Left cardiac atrium (tissue), 4 donors: ENCODE measurements at regions not wholly inside any gene's neighbourhood (a gene's known extent, or its start where the extent isn't known, plus 50 kb on each side); places are given as distances from the start of the nearest gene placed in this dataset.
A peak's percentile ranks its signal among the peaks of the same experiment; 100 is the strongest.
"Not testable (repeated sequence)": the region's sequence is repeated elsewhere in the genome, so short reads cannot be mapped to it uniquely, and the experiment has no call there.

ENCODE experiments used
- ATAC-seq, 2 donors: fragments of 200-7000 bp; cut with Tn5 transposase; one replicate each; pipeline ENCODE4 v1.9.1; 2020; ENCODE audit warnings: mild to moderate bottlenecking in 2 of 2, moderate library complexity in 2 of 2
- DNase-seq: peaks from one replicate; pipeline ENCODE4 v3.0.0-alpha.2; 2020
- intact Hi-C, 2 donors: fragments of 100-400 bp; cut with DNase I; formaldehyde crosslinking; loops; one replicate each; pipeline versions ENCODE4 v1.14.1 to v1.15.1; 2022 to 2023
- donor health status: DM: no; HTN: yes; CAD: no.
- donor health status: DM: no; HTN: yes; CAD: no; lungs with severe emphysema.
- donor health status: DM: yes; HTN: yes; CAD: no.
- donor health status: Dilated cardiomyopathy.

- DNase-seq (no peak), ATAC-seq (no peak)
- intact Hi-C loops, result no loop called here
Observed at GRCh38 chr21:35578347-35578782, 482.0 kb downstream of the SETD4 start.

- intact Hi-C loops, result no loop called here
- no peak for DNase-seq
- ATAC-seq, result no peak
Observed at GRCh38 chr21:35575280-35575915, 484.9 kb downstream of the SETD4 start.

- ATAC-seq (no peak), DNase-seq (no peak)
- intact Hi-C loops, result no loop called here
Observed at GRCh38 chr21:35573472-35574374, 486.6 kb downstream of the SETD4 start.

GRCh38 chr21:35571910-35572309, 488.4 kb downstream of the SETD4 start:
- DNase-seq (no peak), ATAC-seq (no peak)
- intact Hi-C loops, result no loop called here

GRCh38 chr21:35568643-35569042, 491.7 kb downstream of the SETD4 start:
- ATAC-seq (no peak), DNase-seq (no peak)
- intact Hi-C loops, result no loop called here

GRCh38 chr21:35566874-35567273, 493.5 kb downstream of the SETD4 start:
- DNase-seq, result no peak
- no peak for ATAC-seq
- intact Hi-C loops, result no loop called here

- DNase-seq (peak; percentile 52), ATAC-seq (peak; percentile 72 to 88)
- intact Hi-C loops, result no loop called here
Observed at GRCh38 chr21:35565204-35565611, 495.1 kb downstream of the SETD4 start.

- DNase-seq, result peak; percentile 75
- intact Hi-C loops, result no loop called here
- peak; percentile 87 to 91 for ATAC-seq
Observed at GRCh38 chr21:35563885-35564451, 496.4 kb downstream of the SETD4 start.

GRCh38 chr21:35562876-35563275, 497.4 kb downstream of the SETD4 start:
- intact Hi-C loops, result no loop called here
- DNase-seq, result no peak
- ATAC-seq, result no peak

- intact Hi-C loops, result no loop called here
- DNase-seq (no peak), ATAC-seq (no peak)
Observed at GRCh38 chr21:35561116-35561515, 499.2 kb downstream of the SETD4 start.

GRCh38 chr21:35559829-35560225, 500.5 kb downstream of the SETD4 start:
- intact Hi-C loops, result no loop called here
- ATAC-seq, result no peak

GRCh38 chr21:35559128-35559828, 501.0 kb downstream of the SETD4 start:
- no peak for DNase-seq
- ATAC-seq, result no peak
- intact Hi-C loops, result no loop called here

More at GRCh38 chr21:35559829-35560225, 500.5 kb downstream of the SETD4 start:
- no peak for DNase-seq

- ATAC-seq, result no peak
- no peak for DNase-seq
- intact Hi-C loops, result no loop called here
Observed at GRCh38 chr21:35556536-35556935, 503.8 kb downstream of the SETD4 start.

GRCh38 chr21:35552483-35552882, 503.4 kb upstream of the RUNX1 start:
- ATAC-seq, DNase-seq, intact Hi-C loops: not testable (repeated sequence)

GRCh38 chr21:35548904-35549615, 500.0 kb upstream of the RUNX1 start:
- no peak for ATAC-seq
- intact Hi-C loops, result no loop called here
- no peak for DNase-seq

GRCh38 chr21:35547946-35548774, 499.1 kb upstream of the RUNX1 start:
- intact Hi-C loops, result no loop called here
- ATAC-seq, result no peak
- DNase-seq, result no peak

GRCh38 chr21:35543746-35544145, 494.6 kb upstream of the RUNX1 start:
- intact Hi-C loops, result no loop called here
- ATAC-seq, result no peak
- no peak for DNase-seq

- DNase-seq (no peak), ATAC-seq (no peak)
- intact Hi-C loops, result no loop called here
Observed at GRCh38 chr21:35540950-35541638, 492.0 kb upstream of the RUNX1 start.
